ENCODE measurements at regions not wholly inside any gene's neighbourhood (a gene's known extent, or its start where the extent isn't known, plus 50 kb on each side); places are given as distances from the start of the nearest gene placed in this dataset.

DNA sequence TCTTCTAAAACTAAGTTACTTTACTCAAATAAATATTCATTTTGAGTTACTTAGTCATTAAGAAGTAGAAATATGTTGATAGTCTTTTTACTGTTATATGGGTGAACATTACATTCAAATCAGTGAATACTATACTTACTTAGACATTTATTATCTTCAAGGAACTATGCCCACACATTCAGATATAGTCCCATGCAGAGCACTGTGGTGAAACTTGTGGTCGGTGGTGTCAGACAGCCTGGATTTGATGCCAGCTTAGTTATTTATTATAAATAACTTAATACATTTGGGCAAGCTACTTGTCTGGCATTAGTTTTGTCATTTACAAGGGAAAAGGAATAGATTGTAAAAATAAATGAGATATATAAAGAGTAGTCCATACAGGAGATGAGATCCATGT lies 149.5 kb downstream of the RAP2B start:
- DNase-seq (ENCODE audit: low read depth in 2 of 2, low spot score in 1 of 2) = no peak

DNA sequence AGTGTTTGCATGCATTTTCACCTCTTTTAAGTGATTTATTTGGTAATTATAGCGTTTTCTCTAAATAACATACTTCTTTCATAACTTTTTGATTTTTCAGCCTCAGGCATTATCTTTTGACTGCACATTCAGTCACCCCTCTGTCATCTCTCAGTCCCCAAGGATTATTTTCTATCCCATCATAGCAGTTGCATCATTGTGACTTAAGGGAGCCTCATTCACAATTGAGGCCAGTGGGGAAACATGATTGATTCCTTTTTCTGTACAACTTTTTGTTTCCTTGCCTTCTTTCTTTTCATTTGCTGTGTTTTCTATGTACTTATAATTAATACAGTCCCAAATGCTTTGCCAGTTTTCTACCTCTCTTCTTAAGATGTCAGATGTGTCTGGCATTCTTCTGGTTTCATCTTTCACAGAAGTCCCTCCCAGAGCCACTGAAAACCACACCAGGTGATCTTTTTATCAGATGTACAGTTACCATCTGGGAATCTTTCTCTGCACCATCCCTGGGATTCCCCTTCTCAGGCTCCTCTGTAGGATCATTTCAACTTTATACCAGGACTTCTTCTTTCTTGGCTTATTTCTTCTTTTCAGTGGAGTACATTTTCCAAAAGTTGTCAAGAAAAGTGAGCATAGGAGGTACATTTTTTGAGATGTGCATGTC lies 151.4 kb downstream of the RAP2B start:
- DNase-seq (ENCODE audit: low read depth in 2 of 2, low spot score in 1 of 2) = no peak

DNA sequence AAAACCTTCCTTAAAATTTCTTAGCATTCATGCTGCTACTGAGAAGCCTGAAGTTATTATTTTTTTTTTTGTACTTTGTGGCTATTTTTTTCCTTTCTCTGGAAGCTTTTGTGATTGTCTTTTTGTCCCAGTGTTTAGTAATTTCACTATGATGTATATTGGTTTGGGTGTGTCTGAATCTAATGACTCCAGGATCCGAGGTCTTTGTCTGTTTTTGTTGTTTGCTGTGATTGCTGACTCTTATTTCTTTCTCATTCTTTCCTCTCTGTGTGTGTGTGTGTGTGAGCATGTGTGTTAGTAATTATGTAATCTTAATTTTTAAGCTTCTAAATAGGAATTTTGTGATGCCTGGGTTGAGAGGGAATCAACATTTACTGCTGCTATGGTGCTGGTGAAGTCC lies 152.0 kb downstream of the RAP2B start:
- no peak for DNase-seq (ENCODE audit: low read depth in 2 of 2, low spot score in 1 of 2)

DNA sequence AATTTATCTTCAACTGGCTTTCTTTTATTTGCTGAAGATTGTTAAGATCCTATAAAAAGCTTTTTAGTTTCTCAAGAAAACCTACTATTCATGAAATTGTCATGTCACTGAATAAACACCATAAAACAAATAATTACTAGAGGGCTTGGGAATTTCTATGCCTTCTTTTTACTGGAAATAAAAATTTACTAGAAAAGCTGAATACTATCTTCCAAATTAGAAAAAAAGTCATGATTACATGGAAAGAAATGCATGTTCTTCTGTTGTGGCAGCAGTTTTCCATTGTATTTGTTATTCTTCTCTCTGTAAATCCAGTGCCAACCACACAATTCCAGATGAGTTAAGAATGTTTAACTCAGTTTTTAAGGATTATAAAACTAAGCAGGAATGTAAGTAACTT lies 153.8 kb downstream of the RAP2B start:
- no peak for DNase-seq (ENCODE audit: low read depth in 2 of 2, low spot score in 1 of 2)

DNA sequence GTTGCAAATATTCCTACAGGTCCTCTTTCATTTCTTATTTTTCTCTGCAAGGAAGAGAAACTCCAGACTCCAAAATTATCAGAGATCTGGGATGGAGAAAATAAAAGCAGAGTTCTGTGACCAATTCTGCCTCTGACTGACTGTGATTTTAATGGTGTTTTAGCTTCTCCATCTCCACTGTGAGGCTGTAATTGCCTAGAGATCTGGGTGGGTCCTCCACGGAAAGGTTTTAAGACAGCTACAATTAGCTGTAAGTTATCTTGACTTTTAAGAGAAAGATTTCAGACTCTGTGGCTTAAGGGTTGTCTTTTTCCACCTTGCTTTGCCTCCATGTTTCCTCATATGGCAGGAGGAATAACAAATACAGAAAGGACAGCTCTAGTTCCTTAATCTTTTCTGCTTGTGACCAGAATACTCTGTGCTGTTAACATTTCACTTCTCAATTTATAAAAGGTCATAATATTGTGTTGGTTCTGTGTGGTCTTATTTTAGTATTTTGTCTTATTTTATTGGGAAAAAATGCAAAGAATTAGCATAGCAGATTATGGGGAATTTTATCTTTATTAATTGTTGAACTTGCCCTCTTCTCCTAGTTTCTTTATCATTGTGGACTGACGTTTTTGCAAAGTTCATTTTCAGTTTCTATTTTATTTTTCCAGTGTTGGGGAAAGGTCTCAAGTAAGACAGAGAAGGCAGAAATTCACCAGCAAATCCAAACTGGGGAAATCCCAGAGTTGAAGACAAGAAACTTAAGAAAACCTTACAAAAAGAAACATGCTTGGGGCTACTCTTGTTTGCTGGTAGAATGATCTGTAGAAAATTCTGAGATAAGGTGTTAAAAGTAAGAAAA lies 157.9 kb downstream of the RAP2B start:
- DNase-seq (ENCODE audit: low read depth in 2 of 2, low spot score in 1 of 2) = no peak

DNA sequence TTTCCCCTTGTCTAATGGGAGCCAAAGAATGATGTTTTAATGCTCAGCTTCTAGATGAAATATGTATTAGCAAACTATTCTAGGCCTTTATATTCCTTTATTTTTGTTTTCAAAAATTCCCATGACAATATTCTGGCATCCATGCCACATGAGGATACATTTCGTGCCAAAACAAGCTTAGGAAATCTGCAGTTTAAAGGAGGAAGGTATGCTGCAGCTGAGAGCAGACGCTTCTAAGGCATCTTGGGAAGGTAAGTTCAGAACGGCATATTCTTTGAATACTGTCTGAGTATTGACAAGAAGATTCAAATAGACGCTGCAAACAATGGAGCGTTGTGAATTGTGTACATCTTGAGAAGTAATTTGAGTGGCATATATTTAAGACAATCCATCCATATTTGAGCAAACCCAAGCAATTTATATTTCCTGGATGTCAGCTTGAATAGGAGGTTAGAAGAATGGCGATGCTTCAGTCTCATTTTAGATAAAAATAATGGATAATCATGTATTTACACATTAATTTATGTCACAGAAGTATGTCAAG lies 158.6 kb downstream of the RAP2B start:
- no peak for DNase-seq (ENCODE audit: low read depth in 2 of 2, low spot score in 1 of 2)

DNA sequence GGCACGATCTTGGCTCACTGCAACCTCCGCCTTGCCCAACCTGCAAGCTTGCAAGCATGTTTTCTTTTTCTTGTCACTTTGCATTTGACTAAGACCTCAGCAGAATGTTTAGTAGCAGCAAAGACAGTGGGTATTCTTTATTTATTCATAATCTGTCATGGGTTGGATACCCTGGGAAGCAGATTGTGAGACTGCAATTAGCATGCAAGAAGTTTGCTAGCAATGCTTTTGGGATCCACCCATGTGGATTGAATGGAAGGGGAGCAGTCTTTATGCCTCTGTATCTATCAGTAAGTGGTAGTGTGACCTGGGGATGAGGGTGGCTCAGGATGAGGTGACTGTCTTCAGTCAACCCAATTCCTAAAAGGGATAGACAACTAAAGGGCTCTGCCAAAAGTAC lies 166.7 kb downstream of the RAP2B start:
- DNase-seq (ENCODE audit: low read depth in 2 of 2, low spot score in 1 of 2) = no peak

DNA sequence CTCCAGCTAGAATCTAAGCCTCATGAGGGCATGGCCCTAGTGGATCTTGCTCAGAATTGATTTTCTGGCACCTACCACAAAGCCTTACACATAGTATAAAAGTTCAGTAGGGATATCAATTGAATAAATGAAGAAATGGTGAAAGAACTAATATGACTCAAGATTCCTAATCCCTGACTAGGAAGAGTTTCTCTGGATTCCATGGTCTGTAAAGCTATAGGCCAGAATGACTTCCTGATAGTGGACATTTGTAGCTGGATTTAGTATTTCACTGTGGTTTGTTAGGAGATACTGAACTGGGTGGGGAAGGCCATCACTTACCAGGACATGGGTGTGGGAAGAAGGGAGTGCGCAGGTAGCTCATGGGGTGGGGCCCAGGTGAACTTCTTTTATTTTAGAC lies 168.9 kb downstream of the RAP2B start:
- no peak for DNase-seq (ENCODE audit: low read depth in 2 of 2, low spot score in 1 of 2)

DNA sequence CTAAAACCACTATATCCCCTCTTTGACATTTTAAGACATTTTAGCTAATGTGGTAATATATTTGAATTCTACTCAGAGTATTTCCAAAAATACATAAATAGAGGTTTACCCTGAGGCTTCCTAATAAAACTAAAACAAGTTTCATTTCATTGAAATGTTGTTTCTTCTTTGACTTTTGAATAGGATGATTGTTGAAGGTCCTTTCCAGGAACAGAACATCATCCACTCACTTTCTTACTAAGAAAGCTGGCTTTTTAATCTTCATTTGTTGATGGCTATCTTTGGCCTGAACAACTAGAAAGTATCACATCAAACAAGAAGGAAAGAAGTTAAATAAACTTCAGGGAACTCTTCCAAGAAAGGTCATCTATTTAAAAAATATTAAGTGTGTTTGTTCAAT lies 169.7 kb downstream of the RAP2B start:
- DNase-seq (ENCODE audit: low read depth in 2 of 2, low spot score in 1 of 2) = no peak

DNA sequence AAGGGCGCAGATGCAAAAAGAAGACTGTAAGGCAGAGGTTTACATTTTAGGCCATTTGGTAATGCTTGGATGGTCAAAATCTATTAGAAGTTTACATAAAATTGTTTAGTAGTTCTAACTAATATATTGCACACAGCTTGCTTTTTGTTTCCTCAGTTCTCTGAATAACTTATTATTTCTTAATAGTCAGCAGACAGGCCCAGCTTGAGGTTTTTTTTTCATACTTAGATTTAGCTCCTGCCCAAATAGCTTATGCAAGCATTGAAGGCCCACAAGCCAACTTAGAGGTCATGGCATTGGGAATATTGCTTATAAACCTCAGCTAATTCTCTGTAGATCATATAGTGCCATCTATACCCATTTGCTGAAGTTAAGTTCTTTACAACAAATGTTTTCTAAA lies 172.5 kb downstream of the RAP2B start:
- DNase-seq (ENCODE audit: low read depth in 2 of 2, low spot score in 1 of 2) = no peak

DNA sequence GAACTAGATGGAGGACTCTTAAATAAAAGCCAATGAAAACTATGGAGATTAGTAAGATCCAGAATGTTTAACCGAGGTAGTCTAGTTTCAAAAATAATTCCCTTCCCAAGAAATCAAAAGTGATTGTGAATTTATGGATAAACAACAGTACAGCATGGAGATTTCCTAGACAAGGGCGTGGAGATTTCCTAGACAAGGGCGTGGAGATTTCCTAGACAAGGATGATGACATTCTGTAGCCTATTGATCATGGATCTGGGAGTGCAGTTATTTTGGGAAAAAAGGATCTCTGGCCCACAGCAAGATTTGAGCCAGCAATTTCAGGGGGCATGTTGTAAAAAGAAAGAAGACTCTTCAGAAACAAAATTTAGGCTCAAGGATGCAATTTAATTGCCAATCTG lies 175.3 kb downstream of the RAP2B start:
- no peak for DNase-seq (ENCODE audit: low read depth in 2 of 2, low spot score in 1 of 2)

DNA sequence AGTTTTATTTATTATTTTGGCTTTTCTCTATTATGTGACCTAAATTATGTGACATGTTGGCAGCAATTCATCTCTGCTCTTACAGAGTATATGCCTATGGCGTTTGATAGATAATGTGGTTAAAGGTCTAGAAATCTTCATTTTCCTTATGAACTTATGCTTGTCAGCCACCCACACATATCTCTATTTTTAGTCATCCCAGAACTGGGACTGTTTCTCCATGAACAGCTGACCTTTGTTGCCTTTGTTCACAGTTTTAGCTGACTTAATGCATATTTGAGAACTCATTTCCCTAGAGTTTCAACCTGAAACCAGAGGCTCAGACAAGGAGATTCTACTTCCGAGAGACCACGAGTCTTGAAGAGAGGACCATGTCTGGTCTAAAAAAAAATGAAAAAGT lies 176.5 kb downstream of the RAP2B start:
- DNase-seq (ENCODE audit: low read depth in 2 of 2, low spot score in 1 of 2) = no peak

DNA sequence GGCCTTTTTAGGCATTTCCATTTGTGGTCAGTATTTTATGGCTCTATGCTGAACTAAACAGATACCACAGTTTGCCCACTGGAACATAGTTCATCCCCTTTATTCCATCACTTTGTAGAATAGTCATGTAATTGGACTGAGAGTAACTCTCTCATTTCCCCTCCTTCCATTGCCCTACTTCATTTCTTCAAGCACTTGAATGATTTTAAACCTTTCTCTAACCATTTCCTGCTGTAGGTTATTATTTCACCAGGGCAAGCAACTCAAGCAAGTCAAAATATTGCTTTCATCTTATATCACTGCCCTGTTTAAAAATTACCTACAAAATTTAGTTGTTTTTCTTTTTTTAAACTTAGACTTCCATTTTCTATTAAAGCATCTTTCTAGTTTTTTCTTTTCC lies 177.0 kb downstream of the RAP2B start:
- no peak for DNase-seq (ENCODE audit: low read depth in 2 of 2, low spot score in 1 of 2)

DNA sequence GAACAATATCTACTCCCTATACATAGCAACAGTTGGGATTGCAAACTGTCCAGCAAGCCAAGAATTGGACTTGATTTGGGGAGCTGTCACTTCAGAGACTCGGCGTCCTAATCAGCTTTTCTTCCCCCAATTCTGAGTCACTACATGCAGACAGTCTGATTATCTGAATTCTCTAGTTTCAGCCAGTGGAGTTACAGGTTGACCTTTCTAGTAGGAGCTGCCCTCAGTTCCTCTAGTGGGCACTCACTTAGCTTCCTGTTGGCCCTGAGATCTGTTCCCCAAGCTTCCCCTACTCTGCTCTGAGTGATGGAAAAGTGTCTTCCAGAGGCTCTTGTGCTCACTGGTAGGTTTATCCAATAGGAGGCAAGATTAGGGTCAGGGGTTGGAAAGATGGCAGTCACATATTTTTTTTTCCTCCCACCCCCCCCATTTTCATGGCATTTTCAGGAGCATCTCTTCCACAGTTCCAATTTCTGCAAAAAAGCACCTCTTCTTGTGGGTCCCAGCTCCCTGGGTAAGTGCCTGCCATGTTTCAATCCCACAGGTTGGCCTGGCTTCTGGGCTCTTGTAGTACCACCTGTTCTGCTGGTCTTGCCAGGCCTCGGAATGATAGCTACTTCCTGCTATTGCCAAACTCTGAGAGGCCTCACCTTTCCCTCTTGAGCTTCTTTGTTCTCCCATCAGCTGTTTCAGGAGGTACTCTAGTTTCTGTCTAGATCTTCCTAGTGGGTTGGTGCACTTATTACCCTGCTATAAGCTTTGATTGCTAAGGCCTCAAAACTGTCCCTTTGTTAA lies 182.2 kb downstream of the RAP2B start:
- DNase-seq (ENCODE audit: low read depth in 2 of 2, low spot score in 1 of 2) = no peak

DNA sequence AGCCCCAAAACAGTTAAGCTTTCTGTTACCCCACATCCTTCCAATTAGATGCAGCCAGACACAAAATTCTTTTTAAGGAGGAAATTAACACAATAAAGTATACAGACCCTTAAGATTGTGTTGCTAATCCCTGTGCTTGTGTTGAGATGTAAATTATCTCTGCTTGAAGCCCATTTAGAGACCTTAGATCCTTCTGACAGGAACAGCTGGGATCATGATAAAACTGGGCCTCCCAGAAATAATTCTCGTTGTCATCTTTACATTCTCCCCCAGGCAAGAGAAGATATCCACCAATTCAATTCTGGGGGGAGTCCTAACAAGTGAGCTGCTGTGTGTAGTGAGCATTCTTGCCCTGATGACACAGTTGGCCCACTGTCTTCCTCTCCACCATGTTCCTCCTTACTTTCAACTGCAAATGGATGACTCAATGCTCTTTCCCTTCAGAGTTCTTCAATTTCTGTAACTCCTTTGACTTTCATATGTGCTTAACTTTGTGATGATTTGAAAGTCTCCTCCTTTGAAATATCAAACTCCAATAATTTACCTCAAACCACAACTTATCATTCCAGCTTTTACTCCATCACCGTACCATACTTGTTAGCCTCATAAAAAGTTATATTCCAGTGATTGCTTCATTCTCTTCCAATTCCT lies 186.6 kb downstream of the RAP2B start:
- DNase-seq (ENCODE audit: low read depth in 2 of 2, low spot score in 1 of 2) = no peak

DNA sequence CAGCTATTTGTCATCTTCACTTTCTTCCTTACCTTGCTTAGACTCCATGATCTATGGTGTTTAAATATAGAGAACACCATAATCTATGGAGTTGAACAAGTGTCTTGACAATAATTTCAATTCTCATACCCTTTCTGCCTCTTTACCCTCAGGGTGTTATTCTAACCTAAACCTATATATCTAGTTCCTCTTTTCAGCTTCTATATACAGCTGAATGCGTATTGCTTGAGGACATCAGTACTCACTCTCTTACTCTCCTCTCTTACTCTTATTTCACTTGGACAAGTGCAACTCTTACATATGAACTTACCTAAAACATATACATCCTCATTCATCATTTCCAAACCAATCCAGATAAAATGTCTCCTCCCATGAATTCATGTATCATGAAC lies 187.1 kb downstream of the RAP2B start:
- DNase-seq (ENCODE audit: low read depth in 2 of 2, low spot score in 1 of 2) = no peak

DNA sequence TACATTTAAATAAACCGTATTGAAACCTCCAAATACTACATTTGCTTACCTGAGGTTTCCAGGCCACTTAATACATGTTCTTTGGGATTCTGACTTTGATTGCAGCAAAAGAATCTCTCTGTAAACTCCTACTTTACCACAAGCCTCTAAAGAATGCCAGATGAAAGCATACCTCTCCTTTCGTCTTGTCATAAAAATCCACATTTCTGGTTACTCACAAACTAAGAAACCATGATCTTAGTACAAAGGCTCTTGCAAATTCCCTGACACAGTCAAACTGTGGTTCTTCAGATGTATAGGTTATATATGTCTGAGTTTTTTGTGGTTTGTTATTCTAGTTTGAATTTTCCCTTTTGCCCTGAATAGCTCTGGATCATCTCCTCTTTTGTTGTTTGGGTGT lies 188.4 kb downstream of the RAP2B start:
- DNase-seq (ENCODE audit: low read depth in 2 of 2, low spot score in 1 of 2) = no peak

DNA sequence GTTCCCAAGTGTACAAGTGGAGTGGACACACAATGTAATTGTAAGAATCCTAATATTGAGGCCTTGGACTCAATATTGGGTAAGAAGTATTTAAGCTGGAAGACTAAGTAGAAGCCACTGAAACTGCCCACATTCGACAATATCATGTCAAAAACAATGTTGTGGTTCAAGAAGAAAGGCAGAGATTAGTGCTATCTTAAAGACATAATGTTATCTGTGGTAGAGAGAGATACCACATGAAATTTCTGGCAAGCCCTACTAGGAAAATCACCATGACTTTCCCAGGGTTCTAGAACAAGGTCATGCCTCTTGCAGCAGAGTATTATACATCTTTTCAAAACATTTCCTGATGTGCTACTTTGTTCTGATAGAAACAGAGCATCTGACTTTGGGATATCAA lies 192.6 kb downstream of the RAP2B start:
- DNase-seq (ENCODE audit: low read depth in 2 of 2, low spot score in 1 of 2) = no peak

DNA sequence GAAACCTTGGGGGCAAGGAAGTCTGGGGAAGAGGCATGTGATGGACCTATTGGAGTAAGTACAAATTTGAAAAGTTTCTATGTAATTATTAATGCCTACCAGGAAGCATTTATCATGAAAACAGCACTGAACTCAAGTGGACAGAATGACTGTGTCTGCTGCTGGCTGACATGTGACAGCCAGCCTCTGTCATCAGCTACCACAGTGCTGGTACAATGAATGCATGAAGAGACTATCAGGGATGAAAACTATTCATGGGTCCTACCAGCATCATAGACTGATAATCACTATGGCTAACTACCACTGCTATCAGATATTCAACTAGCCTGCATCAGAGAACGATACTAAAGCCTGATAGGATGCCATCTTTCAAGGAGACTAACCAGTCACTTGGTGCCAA lies 193.5 kb downstream of the RAP2B start:
- DNase-seq (ENCODE audit: low read depth in 2 of 2, low spot score in 1 of 2) = no peak

DNA sequence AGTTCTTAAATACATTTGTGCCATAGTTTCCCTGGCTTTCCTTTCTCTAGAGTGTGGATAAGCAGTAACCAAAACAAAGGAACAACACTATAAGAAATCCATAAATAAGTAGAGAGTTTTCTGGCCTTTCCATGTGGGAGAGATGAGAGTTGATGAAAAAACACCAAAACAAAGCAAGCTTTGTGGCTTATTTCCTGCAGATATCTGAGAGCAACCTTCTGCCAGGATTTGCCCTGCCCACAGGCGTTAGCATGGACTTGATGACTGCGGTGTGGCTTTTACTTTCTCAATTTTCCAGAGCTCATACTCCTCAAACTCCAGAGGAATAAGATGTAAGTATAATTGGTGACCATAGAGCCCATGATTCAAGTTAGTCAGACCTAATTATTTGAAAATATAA lies 194.9 kb downstream of the RAP2B start:
- DNase-seq (ENCODE audit: low read depth in 2 of 2, low spot score in 1 of 2) = no peak

DNA sequence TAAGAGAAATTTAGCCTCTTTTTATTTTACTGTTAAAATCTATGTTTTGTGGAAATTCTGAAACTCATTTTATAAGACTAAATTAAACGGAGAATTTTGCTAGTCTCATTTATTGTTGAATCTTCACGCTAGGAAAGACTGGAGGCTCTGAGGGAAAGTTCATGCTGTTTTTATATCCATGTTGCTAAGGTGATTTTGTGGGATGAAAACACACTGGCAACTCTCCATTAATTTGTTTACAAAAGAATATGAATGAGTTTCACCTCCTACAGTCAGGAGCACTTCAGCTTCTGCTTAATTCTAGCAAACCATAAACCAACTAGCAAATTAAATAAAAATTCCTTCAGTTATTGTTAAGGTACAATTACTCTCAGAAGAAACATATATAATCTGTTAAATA lies 195.4 kb downstream of the RAP2B start:
- no peak for DNase-seq (ENCODE audit: low read depth in 2 of 2, low spot score in 1 of 2)

Measured in stimulated activated CD8-positive, alpha-beta memory T cell treated with anti-CD3 and anti-CD28 coated beads, Interleukin-4, amount 100 ng/mL, for 1 hour (primary cell).